SK-N-SH (cell line): ENCODE measurements at regions not wholly inside any gene's neighbourhood (a gene's known extent, or its start where the extent isn't known, plus 50 kb on each side); places are given as distances from the start of the nearest gene placed in this dataset.

Source experiments
- CTCF ChIA-PET: fragments of 300-600, 350-600 bp; formaldehyde crosslinking; extraction: SDS; loops from one replicate; lab custom pipeline; 2021; lab: Yijun Ruan, JAX
- POLR2A ChIA-PET: fragments of 350-600 bp; sonication (Branson Sonifier 250); formaldehyde crosslinking; extraction: SDS; loops from one replicate; lab custom pipeline; 2020; ENCODE audit warnings: antibody characterized with exemption, inconsistent platforms; lab: Yijun Ruan, JAX
- DNase-seq: peaks from one replicate; pipeline ENCODE4 v3.0.0; 2012
- H2AFZ ChIP-seq: fragments of 200-600 bp; sonication (generic); 2 replicates; pipeline ENCODE4 v1.8.1; 2016; ENCODE audit warnings: antibody characterized with exemption, mild to moderate bottlenecking, low read depth
- H3F3A ChIP-seq: fragments of 200-600 bp; sonication (generic); replicated peaks from 2 replicates; pipeline ENCODE3; 2016; ENCODE audit warnings: antibody characterized with exemption, mild to moderate bottlenecking; ENCODE audit not compliant: insufficient read depth
- H3K27ac ChIP-seq, 2 experiments: fragments of 200-500 bp in 1 of 2; fragments of 200-600 bp in 1 of 2; sonication (Bioruptor generic) in 1 of 2; sonication (generic), shearing (Covaris generic) in 1 of 2; 2 replicates each; pipeline versions ENCODE4 v1.5.1 to v1.6.1; 2014 to 2016; ENCODE audit warnings: low read depth in 2 of 2, inconsistent platforms in 1 of 2, low read length in 1 of 2, mild to moderate bottlenecking in 1 of 2, mixed read lengths in 1 of 2
- H3K27me3 ChIP-seq: fragments of 200-600 bp; sonication (generic), shearing (Covaris generic); 2 replicates; pipeline ENCODE4 v1.6.1; 2016; ENCODE audit warnings: mixed run types; ENCODE audit not compliant: insufficient read depth
- H3K36me3 ChIP-seq, 2 experiments: fragments of 200-500 bp in 1 of 2; fragments of 200-600 bp in 1 of 2; sonication (Bioruptor generic) in 1 of 2; sonication (generic) in 1 of 2; replicated peaks in 1 of 2; 2 replicates each; pipeline versions ENCODE3 to v1.5.1; 2014 to 2016; ENCODE audit warnings: low read length in 1 of 2, mild to moderate bottlenecking in 1 of 2; ENCODE audit not compliant: insufficient read depth in 2 of 2, control insufficient read depth in 1 of 2
- H3K4me1 ChIP-seq, 2 experiments: fragments of 200-500 bp in 1 of 2; fragments of 200-600 bp in 1 of 2; sonication (Bioruptor generic) in 1 of 2; sonication (generic), shearing (Covaris generic) in 1 of 2; 2 replicates each; pipeline versions ENCODE4 v1.5.1 to v1.6.1; 2014 to 2016; ENCODE audit warnings: low read depth in 1 of 2, low read length in 1 of 2, mixed run types in 1 of 2; ENCODE audit not compliant: insufficient read depth in 2 of 2, control insufficient read depth in 1 of 2
- H3K4me2 ChIP-seq: fragments of 200-600 bp; sonication (generic), shearing (Covaris generic); 2 replicates; pipeline ENCODE4 v1.6.1; 2017; ENCODE audit warnings: mixed run types
- H3K4me3 ChIP-seq, 2 experiments: fragments of 200-500 bp in 1 of 2; fragments of 200-600 bp in 1 of 2; sonication (Bioruptor generic) in 1 of 2; sonication (generic), shearing (Covaris generic) in 1 of 2; 2 replicates each; pipeline versions ENCODE4 v1.5.1 to v1.8.1; 2014 to 2016; ENCODE audit warnings: low read depth in 2 of 2, inconsistent platforms in 1 of 2, low read length in 1 of 2, mild to moderate bottlenecking in 1 of 2, mixed read lengths in 1 of 2, moderate library complexity in 1 of 2
- H3K79me2 ChIP-seq: fragments of 200-600 bp; sonication (generic); 2 replicates; pipeline ENCODE4 v1.8.1; 2017; ENCODE audit warnings: mild to moderate bottlenecking; ENCODE audit not compliant: insufficient read depth
- H3K9ac ChIP-seq: fragments of 200-600 bp; sonication (generic); 2 replicates; pipeline ENCODE4 v1.6.1; 2017; ENCODE audit warnings: mixed run types
- H3K9me2 ChIP-seq: fragments of 200-600 bp; sonication (generic); 2 replicates; pipeline ENCODE4 v1.6.1; 2017; ENCODE audit warnings: mixed run types
- H3K9me3 ChIP-seq: fragments of 200-600 bp; sonication (generic); 2 replicates; pipeline ENCODE4 v1.6.1; 2017; ENCODE audit warnings: mixed run types, mild to moderate bottlenecking, moderate library complexity
- H4K20me1 ChIP-seq: fragments of 200-600 bp; sonication (generic); 2 replicates; pipeline ENCODE4 v1.6.1; 2017; ENCODE audit warnings: mild to moderate bottlenecking, mixed run types; ENCODE audit not compliant: insufficient read depth
- EZH2phosphoT487 ChIP-seq: fragments of 200-600 bp; sonication (generic); IDR thresholded peaks from 2 replicates; pipeline ENCODE4 v1.6.1; 2017; ENCODE audit warnings: low read depth, mixed run types, mild to moderate bottlenecking, antibody characterized with exemption, moderate library complexity, borderline replicate concordance
- FOXJ3 ChIP-seq: sonication (generic); formaldehyde crosslinking; IDR thresholded peaks from 2 replicates; pipeline ENCODE4 v1.5.1; 2020; ENCODE audit warnings: mild to moderate bottlenecking, missing genetic modification reagents
- FOXM1 ChIP-seq: IDR thresholded peaks from 2 replicates; pipeline ENCODE4 v1.4.0; 2012; ENCODE audit warnings: low read depth, mild to moderate bottlenecking
- GATA2 ChIP-seq: sonication (generic); formaldehyde crosslinking; IDR thresholded peaks from 2 replicates; pipeline ENCODE4 v1.5.0; 2020; ENCODE audit warnings: mild to moderate bottlenecking, missing genetic modification reagents
- JUND ChIP-seq: IDR thresholded peaks from 2 replicates; pipeline ENCODE4 v1.4.0; 2012
- MXI1 ChIP-seq: IDR thresholded peaks from 2 replicates; pipeline ENCODE4 v1.6.1; 2012; ENCODE audit warnings: mild to moderate bottlenecking, low read depth, low read length, improper control_type of control experiment
- POLR2AphosphoS5 ChIP-seq: IDR thresholded peaks from 2 replicates; pipeline ENCODE4 v1.6.1; 2012; ENCODE audit warnings: low read depth, low read length
- RFX5 ChIP-seq: IDR thresholded peaks from 2 replicates; pipeline ENCODE4 v1.6.1; 2012; ENCODE audit warnings: mild to moderate bottlenecking, improper control_type of control experiment, low read length
- SMC3 ChIP-seq: IDR thresholded peaks from 2 replicates; pipeline ENCODE4 v1.6.1; 2012; ENCODE audit warnings: low read depth, low read length, improper control_type of control experiment
- TCF12 ChIP-seq: IDR thresholded peaks from 2 replicates; pipeline ENCODE4 v1.4.0; 2012
- TEAD4 ChIP-seq: IDR thresholded peaks from 2 replicates; pipeline ENCODE4 v1.4.0; 2012; ENCODE audit warnings: mild to moderate bottlenecking, borderline replicate concordance; ENCODE audit not compliant: insufficient read depth
- YY1 ChIP-seq: IDR thresholded peaks from 2 replicates; pipeline ENCODE4 v1.4.0; 2012; ENCODE audit warnings: low read depth, mild to moderate bottlenecking
- WGBS: methylation state at CpG from one replicate; pipeline ENCODE4 v1.1.6; 2017; ENCODE audit warnings: low lambda C conversion rate; 5-methylcytosine and 5-hydroxymethylcytosine counted together
- TF ChIP-seq, protein P1 (sequence below): fragments of 150-350 bp; IDR thresholded peaks from 2 replicates; pipeline ENCODE4 v1.6.1; 2017; ENCODE audit warnings: antibody characterized with exemption, low read length, low read depth, borderline replicate concordance
- TF ChIP-seq, protein P2 (sequence below): fragments of 150-350 bp; IDR thresholded peaks from 2 replicates; pipeline ENCODE4 v1.6.1; 2016; ENCODE audit warnings: mild to moderate bottlenecking, low read depth, low read length
- TF ChIP-seq, protein P3 (sequence below): IDR thresholded peaks from 2 replicates; pipeline ENCODE4 v1.4.0; 2012; ENCODE audit warnings: low read depth
- TF ChIP-seq, protein P4 (sequence below): IDR thresholded peaks from 2 replicates; pipeline ENCODE4 v1.4.0; 2012; ENCODE audit warnings: low read depth, borderline replicate concordance

DNA sequence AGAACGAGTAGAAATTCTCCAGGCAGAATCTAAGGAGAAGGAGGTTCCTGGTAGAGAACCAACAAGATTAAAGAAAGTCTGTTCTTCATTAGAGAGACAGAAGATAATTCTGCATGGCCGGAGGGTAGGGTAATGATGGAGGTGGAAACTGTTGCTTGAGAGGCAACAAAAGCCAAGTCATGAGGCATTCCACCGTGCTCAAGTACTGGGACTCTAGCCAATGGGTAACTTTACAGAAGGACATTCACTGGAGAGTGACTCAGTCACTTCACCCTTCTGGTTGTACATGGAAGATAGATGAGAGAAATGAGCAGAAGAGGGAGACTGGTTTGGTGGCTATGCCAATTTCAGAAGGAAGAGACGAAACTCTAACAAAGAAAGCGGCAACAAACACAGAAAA, 53.6 kb upstream of the ANKFN1 start:
- ChIA-PET POLR2A (no interaction called here), CTCF (no interaction called here)
- TF ChIP-seq, protein P1, sequence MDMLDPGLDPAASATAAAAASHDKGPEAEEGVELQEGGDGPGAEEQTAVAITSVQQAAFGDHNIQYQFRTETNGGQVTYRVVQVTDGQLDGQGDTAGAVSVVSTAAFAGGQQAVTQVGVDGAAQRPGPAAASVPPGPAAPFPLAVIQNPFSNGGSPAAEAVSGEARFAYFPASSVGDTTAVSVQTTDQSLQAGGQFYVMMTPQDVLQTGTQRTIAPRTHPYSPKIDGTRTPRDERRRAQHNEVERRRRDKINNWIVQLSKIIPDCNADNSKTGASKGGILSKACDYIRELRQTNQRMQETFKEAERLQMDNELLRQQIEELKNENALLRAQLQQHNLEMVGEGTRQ, result no peak
- TF ChIP-seq YY1, result no peak
- no peak for TF ChIP-seq TCF12
- TF ChIP-seq SMC3, result no peak
- no peak for TF ChIP-seq POLR2AphosphoS5
- TF ChIP-seq GATA2 (CRISPR knock-in tag), result no peak
- TF ChIP-seq JUND, result no peak
- TF ChIP-seq, protein P2, sequence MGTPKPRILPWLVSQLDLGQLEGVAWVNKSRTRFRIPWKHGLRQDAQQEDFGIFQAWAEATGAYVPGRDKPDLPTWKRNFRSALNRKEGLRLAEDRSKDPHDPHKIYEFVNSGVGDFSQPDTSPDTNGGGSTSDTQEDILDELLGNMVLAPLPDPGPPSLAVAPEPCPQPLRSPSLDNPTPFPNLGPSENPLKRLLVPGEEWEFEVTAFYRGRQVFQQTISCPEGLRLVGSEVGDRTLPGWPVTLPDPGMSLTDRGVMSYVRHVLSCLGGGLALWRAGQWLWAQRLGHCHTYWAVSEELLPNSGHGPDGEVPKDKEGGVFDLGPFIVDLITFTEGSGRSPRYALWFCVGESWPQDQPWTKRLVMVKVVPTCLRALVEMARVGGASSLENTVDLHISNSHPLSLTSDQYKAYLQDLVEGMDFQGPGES, result no peak
- no peak for TF ChIP-seq MXI1
- no peak for TF ChIP-seq FOXM1
- TF ChIP-seq, protein P3, sequence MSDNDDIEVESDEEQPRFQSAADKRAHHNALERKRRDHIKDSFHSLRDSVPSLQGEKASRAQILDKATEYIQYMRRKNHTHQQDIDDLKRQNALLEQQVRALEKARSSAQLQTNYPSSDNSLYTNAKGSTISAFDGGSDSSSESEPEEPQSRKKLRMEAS, result no peak
- TF ChIP-seq RFX5, result no peak
- no peak for TF ChIP-seq TEAD4
- TF ChIP-seq EZH2phosphoT487, result no peak
- TF ChIP-seq, protein P4, sequence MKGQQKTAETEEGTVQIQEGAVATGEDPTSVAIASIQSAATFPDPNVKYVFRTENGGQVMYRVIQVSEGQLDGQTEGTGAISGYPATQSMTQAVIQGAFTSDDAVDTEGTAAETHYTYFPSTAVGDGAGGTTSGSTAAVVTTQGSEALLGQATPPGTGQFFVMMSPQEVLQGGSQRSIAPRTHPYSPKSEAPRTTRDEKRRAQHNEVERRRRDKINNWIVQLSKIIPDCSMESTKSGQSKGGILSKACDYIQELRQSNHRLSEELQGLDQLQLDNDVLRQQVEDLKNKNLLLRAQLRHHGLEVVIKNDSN, result no peak
- no peak for TF ChIP-seq FOXJ3
- DNase-seq, result no peak
- Histone ChIP-seq H3K4me1 (no peaks in the 10 kb centered on the region), H3K9me3 (no peaks in the 10 kb centered on the region), H3K36me3 (no peaks in the 10 kb centered on the region), H3K4me3 (no peak overlapping the region), H3K4me2 (no peak overlapping the region), H3K9me2 (no peaks in the 10 kb centered on the region), H3K9ac (no peak overlapping the region), H4K20me1 (no peaks in the 10 kb centered on the region), H3K79me2 (no peaks in the 10 kb centered on the region), H3K27ac (no peak overlapping the region), H3F3A (no peaks in the 10 kb centered on the region), H2AFZ (no peak overlapping the region), H3K27me3 (peaks cover 22% of the 10 kb centered on the region; the same call in 1 of the 2 replicates)
- 14% methylated on average over 5 of the region's 5 CpGs for WGBS
